ENCODE measurements at regions not wholly inside any gene's neighbourhood (a gene's known extent, or its start where the extent isn't known, plus 50 kb on each side); places are given as distances from the start of the nearest gene placed in this dataset.

DNA sequence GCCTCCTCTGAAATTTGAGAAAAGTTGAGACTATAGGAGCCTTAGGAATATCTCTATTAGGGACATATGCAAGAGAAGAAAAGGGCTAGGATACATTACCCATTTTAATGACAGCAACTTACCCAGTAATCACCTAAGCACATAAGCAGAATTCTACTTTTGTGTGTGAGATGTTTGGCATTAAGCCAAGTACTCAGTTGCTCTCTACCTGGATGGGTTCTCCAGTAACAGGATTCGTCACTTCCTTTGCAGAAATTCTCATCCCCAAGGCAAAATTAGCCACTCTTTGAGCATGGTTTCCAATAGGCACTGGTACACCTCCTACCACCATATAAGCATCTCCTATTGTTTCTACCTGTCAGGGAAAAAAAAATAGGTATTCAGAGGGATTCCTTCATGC, 95.1 kb downstream of the C13orf42 start:
- ChIA-PET CTCF (no interaction called here), POLR2A (no interaction called here)
- no TSS peak for BruUV-seq (replicated peaks)
- Histone ChIP-seq H3K9me3 (ENCODE audit: control insufficient read depth, insufficient read depth, low read depth, low read length) (0 out of 2 replicates have a peak, but pooled peaks cover 3% of the 10 kb centered on the region), H3K27ac (ENCODE audit: low read length) (no peak overlapping the region), H3K4me1 (ENCODE audit: control insufficient read depth, insufficient read depth, low read length) (no peaks in the 10 kb centered on the region), H3K4me3 (ENCODE audit: low read depth in 2 of 2, low read length in 2 of 2) (no peak overlapping the region), H3K36me3 (ENCODE audit: control insufficient read depth, insufficient read depth, low read length) (no peaks in the 10 kb centered on the region), H3K27me3 (ENCODE audit: control insufficient read depth, insufficient read depth, low read length) (no peaks in the 10 kb centered on the region)
- ATAC-seq = no peak
- in situ Hi-C loops (cut with HindIII; ENCODE audit: low pct_unique_long_range_greater_than_20kb, low sequenced_read_pairs) = no loop called here
- TF ChIP-seq, protein P1, sequence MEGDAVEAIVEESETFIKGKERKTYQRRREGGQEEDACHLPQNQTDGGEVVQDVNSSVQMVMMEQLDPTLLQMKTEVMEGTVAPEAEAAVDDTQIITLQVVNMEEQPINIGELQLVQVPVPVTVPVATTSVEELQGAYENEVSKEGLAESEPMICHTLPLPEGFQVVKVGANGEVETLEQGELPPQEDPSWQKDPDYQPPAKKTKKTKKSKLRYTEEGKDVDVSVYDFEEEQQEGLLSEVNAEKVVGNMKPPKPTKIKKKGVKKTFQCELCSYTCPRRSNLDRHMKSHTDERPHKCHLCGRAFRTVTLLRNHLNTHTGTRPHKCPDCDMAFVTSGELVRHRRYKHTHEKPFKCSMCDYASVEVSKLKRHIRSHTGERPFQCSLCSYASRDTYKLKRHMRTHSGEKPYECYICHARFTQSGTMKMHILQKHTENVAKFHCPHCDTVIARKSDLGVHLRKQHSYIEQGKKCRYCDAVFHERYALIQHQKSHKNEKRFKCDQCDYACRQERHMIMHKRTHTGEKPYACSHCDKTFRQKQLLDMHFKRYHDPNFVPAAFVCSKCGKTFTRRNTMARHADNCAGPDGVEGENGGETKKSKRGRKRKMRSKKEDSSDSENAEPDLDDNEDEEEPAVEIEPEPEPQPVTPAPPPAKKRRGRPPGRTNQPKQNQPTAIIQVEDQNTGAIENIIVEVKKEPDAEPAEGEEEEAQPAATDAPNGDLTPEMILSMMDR (IDR thresholded peaks at IDR 0.05) = no peak
- TF ChIP-seq POLR2AphosphoS5 (IDR thresholded peaks at IDR 0.05; ENCODE audit: low read depth, low read length) = no peak
- no peak for TF ChIP-seq REST (IDR thresholded peaks at IDR 0.05; ENCODE audit: insufficient read depth in 1 of 2, low read depth in 2 of 2, low read length in 1 of 2)
- no peak for TF ChIP-seq TCF7L2 (IDR thresholded peaks at IDR 0.05; ENCODE audit: low read depth, low read length)
- no peak for TF ChIP-seq SIN3A (IDR thresholded peaks at IDR 0.05; ENCODE audit: borderline replicate concordance, insufficient read depth, low read depth, low read length)
- intact Hi-C loops (cut with micrococcal nuclease; ENCODE audit: unreplicated experiment) = no loop called here
- no peak for DNase-seq (ENCODE audit: low read depth, low spot score)

GRCh38 chr13:51009597-51009996, 100.0 kb downstream of the RNASEH2B start:
- ChIA-PET CTCF (no interaction called here), POLR2A (interaction anchor here (0.6 kb wide), 1 partner anchor 327 kb away, joined by 15 read pairs; no protein-coding TSS in a partner anchor)
- Histone ChIP-seq H3K27ac (ENCODE audit: low read length) (no peak overlapping the region), H3K4me3 (ENCODE audit: low read depth in 2 of 2, low read length in 2 of 2) (no peak overlapping the region), H3K9me3 (ENCODE audit: control insufficient read depth, insufficient read depth, low read depth, low read length) (0 out of 2 replicates have a peak, but pooled peaks cover 3% of the 10 kb centered on the region), H3K36me3 (ENCODE audit: control insufficient read depth, insufficient read depth, low read length) (no peaks in the 10 kb centered on the region), H3K27me3 (ENCODE audit: control insufficient read depth, insufficient read depth, low read length) (no peaks in the 10 kb centered on the region), H3K4me1 (ENCODE audit: control insufficient read depth, insufficient read depth, low read length) (no peaks in the 10 kb centered on the region)
- no TSS peak for BruUV-seq (replicated peaks)
- DNase-seq (ENCODE audit: low read depth, low spot score) (no peak), ATAC-seq (no peak)
- intact Hi-C loops (cut with micrococcal nuclease; ENCODE audit: unreplicated experiment) = no loop called here
- in situ Hi-C loops (cut with HindIII; ENCODE audit: low pct_unique_long_range_greater_than_20kb, low sequenced_read_pairs) = no loop called here
- TF ChIP-seq REST (IDR thresholded peaks at IDR 0.05; ENCODE audit: insufficient read depth in 1 of 2, low read depth in 2 of 2, low read length in 1 of 2) (no peak), TCF7L2 (IDR thresholded peaks at IDR 0.05; ENCODE audit: low read depth, low read length) (no peak)

Measured in Panc1 (cell line).